OCI-LY1 (cell line): ENCODE measurements at regions not wholly inside any gene's neighbourhood (a gene's known extent, or its start where the extent isn't known, plus 50 kb on each side); places are given as distances from the start of the nearest gene placed in this dataset.

Experiments used
- H2AFZ ChIP-seq: fragments of 200-600 bp; sonication (generic), shearing (Covaris generic); 2 replicates; pipeline ENCODE4 v1.6.0; 2014; ENCODE audit warnings: antibody characterized with exemption, mild to moderate bottlenecking, low read length
- H3F3A ChIP-seq: fragments of 200-600 bp; sonication (generic), shearing (Covaris generic); 2 replicates; pipeline ENCODE4 v1.6.0; 2014; ENCODE audit warnings: mild to moderate bottlenecking, antibody characterized with exemption, low read length, moderate library complexity; ENCODE audit not compliant: insufficient read depth
- H3K27ac ChIP-seq: fragments of 200-600 bp; sonication (generic); 2 replicates; pipeline ENCODE4 v1.5.1; 2014; ENCODE audit warnings: low read length, mixed run types, mild to moderate bottlenecking, low read depth; ENCODE audit not compliant: poor library complexity, severe bottlenecking
- H3K27me3 ChIP-seq: fragments of 200-600 bp; sonication (generic); 2 replicates; pipeline ENCODE4 v1.6.0; 2014; ENCODE audit warnings: antibody characterized with exemption, mild to moderate bottlenecking, low read length, moderate library complexity; ENCODE audit not compliant: insufficient read depth
- H3K36me3 ChIP-seq: fragments of 200-600 bp; sonication (generic); 2 replicates; pipeline ENCODE4 v1.6.1; 2014; ENCODE audit warnings: mild to moderate bottlenecking, antibody characterized with exemption, low read length, moderate library complexity, mixed read lengths; ENCODE audit not compliant: insufficient read depth
- H3K4me1 ChIP-seq: fragments of 200-600 bp; sonication (generic); 2 replicates; pipeline ENCODE4 v1.5.1; 2014; ENCODE audit warnings: mild to moderate bottlenecking, low read length, moderate library complexity; ENCODE audit not compliant: insufficient read depth, severe bottlenecking
- H3K4me2 ChIP-seq: fragments of 200-600 bp; sonication (generic), shearing (Covaris generic); 2 replicates; pipeline ENCODE4 v1.6.1; 2014; ENCODE audit warnings: low read length
- H3K4me3 ChIP-seq: fragments of 200-600 bp; sonication (generic); 2 replicates; pipeline ENCODE4 v1.5.1; 2014; ENCODE audit warnings: low read length, low read depth, mild to moderate bottlenecking, mixed read lengths; ENCODE audit not compliant: poor library complexity, severe bottlenecking
- H3K79me2 ChIP-seq: fragments of 200-600 bp; shearing (Covaris generic); 2 replicates; pipeline ENCODE4 v1.6.1; 2016; ENCODE audit warnings: mixed run types, low read length, mixed read lengths; ENCODE audit not compliant: insufficient read depth
- H3K9ac ChIP-seq: fragments of 200-600 bp; sonication (generic), shearing (Covaris generic); 2 replicates; pipeline ENCODE4 v1.6.1; 2014; ENCODE audit warnings: mild to moderate bottlenecking, low read length, mixed read lengths
- H3K9me2 ChIP-seq: fragments of 200-600 bp; sonication (generic), shearing (Covaris generic); 2 replicates; pipeline ENCODE4 v1.6.1; 2014; ENCODE audit warnings: low read depth, mild to moderate bottlenecking, low read length, mixed read lengths
- H3K9me3 ChIP-seq: fragments of 200-600 bp; shearing (Covaris generic); 2 replicates; pipeline ENCODE4 v1.6.1; 2014; ENCODE audit warnings: low read length, mixed read lengths
- H4K20me1 ChIP-seq: fragments of 200-600 bp; sonication (generic), shearing (Covaris generic); 2 replicates; pipeline ENCODE4 v1.6.0; 2016; ENCODE audit warnings: mild to moderate bottlenecking, low read length; ENCODE audit not compliant: insufficient read depth
- EZH2 ChIP-seq: fragments of 200-600 bp; sonication (generic), shearing (Covaris generic); IDR thresholded peaks from 2 replicates; pipeline ENCODE4 v1.8.0; 2017; ENCODE audit warnings: borderline replicate concordance, mixed run types, mild to moderate bottlenecking, antibody characterized with exemption, low read length, moderate library complexity, mixed read lengths
- TF ChIP-seq, protein P1 (sequence below): fragments of 200-600 bp; sonication (generic), shearing (Covaris generic); IDR thresholded peaks from 2 replicates; pipeline ENCODE4 v1.5.1; 2017; ENCODE audit warnings: mild to moderate bottlenecking, antibody characterized with exemption, low read length, moderate library complexity, mixed read lengths

GRCh38 chr2:104774631-104775030 lies 79.3 kb upstream of the POU3F3 start:
- Histone ChIP-seq H3K9me2 (no peaks in the 10 kb centered on the region), H3K9ac (no peak overlapping the region), H2AFZ (no peak overlapping the region), H3K36me3 (no peaks in the 10 kb centered on the region), H3K27ac (no peak overlapping the region), H3F3A (no peaks in the 10 kb centered on the region), H3K4me1 (no peaks in the 10 kb centered on the region), H3K9me3 (no peaks in the 10 kb centered on the region), H4K20me1 (no peaks in the 10 kb centered on the region), H3K27me3 (no peaks in the 10 kb centered on the region), H3K4me2 (no peak overlapping the region), H3K4me3 (no peak overlapping the region), H3K79me2 (no peaks in the 10 kb centered on the region)
- TF ChIP-seq EZH2: no peak
- TF ChIP-seq, protein P1, sequence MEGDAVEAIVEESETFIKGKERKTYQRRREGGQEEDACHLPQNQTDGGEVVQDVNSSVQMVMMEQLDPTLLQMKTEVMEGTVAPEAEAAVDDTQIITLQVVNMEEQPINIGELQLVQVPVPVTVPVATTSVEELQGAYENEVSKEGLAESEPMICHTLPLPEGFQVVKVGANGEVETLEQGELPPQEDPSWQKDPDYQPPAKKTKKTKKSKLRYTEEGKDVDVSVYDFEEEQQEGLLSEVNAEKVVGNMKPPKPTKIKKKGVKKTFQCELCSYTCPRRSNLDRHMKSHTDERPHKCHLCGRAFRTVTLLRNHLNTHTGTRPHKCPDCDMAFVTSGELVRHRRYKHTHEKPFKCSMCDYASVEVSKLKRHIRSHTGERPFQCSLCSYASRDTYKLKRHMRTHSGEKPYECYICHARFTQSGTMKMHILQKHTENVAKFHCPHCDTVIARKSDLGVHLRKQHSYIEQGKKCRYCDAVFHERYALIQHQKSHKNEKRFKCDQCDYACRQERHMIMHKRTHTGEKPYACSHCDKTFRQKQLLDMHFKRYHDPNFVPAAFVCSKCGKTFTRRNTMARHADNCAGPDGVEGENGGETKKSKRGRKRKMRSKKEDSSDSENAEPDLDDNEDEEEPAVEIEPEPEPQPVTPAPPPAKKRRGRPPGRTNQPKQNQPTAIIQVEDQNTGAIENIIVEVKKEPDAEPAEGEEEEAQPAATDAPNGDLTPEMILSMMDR: no peak

GRCh38 chr2:104777721-104778120 lies 76.2 kb upstream of the POU3F3 start:
- no peaks in the 10 kb centered on the region for H3F3A ChIP-seq
- no peak overlapping the region for H3K4me2 ChIP-seq
- no peak for TF ChIP-seq EZH2
- TF ChIP-seq, protein P1: no peak
- no peak overlapping the region for H3K9ac ChIP-seq
- H3K4me3 ChIP-seq: no peak overlapping the region
- H3K27ac ChIP-seq: no peak overlapping the region
- H3K9me2 ChIP-seq: no peaks in the 10 kb centered on the region
- no peaks in the 10 kb centered on the region for H4K20me1 ChIP-seq
- no peaks in the 10 kb centered on the region for H3K4me1 ChIP-seq
- no peaks in the 10 kb centered on the region for H3K9me3 ChIP-seq
- H3K79me2 ChIP-seq: no peaks in the 10 kb centered on the region
- H3K27me3 ChIP-seq: no peaks in the 10 kb centered on the region
- H3K36me3 ChIP-seq: no peaks in the 10 kb centered on the region
- H2AFZ ChIP-seq: no peak overlapping the region

DNA sequence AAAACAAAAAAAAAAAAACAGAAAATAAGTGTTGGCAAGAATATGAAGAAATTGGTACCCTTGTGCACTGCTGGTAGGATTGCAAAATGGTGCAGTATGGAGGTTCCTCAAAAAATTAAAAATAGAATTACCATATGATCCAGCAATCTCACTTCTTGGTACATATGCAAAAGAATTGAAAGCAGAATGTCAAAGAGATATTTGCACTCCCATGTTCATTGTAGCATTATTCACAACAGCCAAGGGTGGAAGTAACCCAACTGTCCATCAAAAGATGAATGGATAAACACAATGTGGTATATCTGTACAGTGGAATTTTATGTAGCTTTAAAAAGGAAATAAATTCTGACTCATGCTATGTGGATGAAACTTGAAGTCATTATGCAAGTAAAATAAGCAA lies 72.8 kb upstream of the POU3F3 start:
- no peaks in the 10 kb centered on the region for H3K4me1 ChIP-seq
- no peaks in the 10 kb centered on the region for H4K20me1 ChIP-seq
- H3K36me3 ChIP-seq: no peaks in the 10 kb centered on the region
- no peaks in the 10 kb centered on the region for H3K79me2 ChIP-seq
- H3K4me3 ChIP-seq: no peak overlapping the region
- H3K27ac ChIP-seq: no peak overlapping the region
- H3K9me3 ChIP-seq: no peaks in the 10 kb centered on the region
- H3K9ac ChIP-seq: no peak overlapping the region
- no peak for TF ChIP-seq EZH2
- TF ChIP-seq, protein P1: no peak
- no peak overlapping the region for H2AFZ ChIP-seq
- no peaks in the 10 kb centered on the region for H3K9me2 ChIP-seq
- no peak overlapping the region for H3K4me2 ChIP-seq
- H3F3A ChIP-seq: no peaks in the 10 kb centered on the region
- no peaks in the 10 kb centered on the region for H3K27me3 ChIP-seq
